ENCODE measurements at regions not wholly inside any gene's neighbourhood (a gene's known extent, or its start where the extent isn't known, plus 50 kb on each side); places are given as distances from the start of the nearest gene placed in this dataset.

DNA sequence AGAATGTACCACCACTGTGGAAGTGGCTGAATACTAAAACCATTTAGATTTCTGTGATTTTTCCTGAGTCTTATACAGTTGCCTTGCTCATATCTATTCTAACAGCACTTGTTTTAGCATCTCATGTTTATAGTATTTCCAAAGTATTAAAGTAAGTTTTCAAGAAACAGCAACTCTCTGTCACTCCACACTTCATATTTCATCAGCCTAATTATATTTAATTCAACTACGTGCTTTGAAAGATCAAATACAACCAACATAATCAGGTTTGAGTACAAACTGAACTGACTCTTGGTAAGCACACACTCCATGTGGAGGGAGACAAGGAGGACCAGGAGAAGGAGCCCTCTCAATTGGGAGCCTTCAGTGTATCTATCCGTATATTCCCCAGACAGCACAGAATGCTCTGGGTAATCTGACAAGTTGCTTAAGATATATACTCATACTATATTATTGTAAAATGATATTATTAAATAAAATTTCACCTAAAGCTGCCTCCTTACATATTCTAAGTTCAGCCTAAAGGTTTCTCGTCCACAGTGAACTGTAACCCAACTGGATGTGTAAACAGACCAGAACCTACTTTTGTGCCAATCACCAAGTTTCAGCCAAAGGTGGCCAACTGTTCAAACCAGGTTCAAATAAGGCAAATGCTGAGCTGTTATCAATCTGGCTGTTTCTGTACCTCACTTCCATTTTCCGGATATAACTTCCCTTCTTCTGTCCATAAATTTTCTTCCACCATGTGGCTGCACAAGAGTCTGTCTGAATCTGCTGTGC, 105.0 kb upstream of the RASSF8 start:
- no peak for DNase-seq (ENCODE audit: extremely low spot score)
- TF ChIP-seq, protein P1, sequence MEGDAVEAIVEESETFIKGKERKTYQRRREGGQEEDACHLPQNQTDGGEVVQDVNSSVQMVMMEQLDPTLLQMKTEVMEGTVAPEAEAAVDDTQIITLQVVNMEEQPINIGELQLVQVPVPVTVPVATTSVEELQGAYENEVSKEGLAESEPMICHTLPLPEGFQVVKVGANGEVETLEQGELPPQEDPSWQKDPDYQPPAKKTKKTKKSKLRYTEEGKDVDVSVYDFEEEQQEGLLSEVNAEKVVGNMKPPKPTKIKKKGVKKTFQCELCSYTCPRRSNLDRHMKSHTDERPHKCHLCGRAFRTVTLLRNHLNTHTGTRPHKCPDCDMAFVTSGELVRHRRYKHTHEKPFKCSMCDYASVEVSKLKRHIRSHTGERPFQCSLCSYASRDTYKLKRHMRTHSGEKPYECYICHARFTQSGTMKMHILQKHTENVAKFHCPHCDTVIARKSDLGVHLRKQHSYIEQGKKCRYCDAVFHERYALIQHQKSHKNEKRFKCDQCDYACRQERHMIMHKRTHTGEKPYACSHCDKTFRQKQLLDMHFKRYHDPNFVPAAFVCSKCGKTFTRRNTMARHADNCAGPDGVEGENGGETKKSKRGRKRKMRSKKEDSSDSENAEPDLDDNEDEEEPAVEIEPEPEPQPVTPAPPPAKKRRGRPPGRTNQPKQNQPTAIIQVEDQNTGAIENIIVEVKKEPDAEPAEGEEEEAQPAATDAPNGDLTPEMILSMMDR (IDR thresholded peaks at IDR 0.05; ENCODE audit: control extremely low read depth, extremely low read depth, low read depth, missing control alignments) = no peak
- CTCF ChIA-PET = no interaction called here
- POLR2A ChIA-PET = no interaction called here

DNA sequence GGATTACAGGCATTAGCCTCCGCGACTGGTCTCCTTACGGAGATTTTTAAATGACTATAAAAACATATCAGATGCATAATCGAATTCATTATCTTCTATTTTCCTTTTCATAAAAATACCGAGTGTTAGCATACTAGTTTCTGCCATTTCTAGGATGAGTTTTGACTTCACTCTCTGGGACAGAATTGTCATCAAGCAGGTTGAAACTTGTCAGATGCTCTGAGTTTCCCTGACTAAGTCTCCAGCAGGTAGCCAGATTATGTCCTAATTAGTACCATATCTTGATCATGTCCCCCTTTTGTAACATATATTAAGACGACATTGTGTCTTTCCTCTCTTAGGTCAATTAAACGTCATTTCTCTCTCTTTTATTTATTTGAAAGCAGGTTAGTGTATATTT, 103.5 kb upstream of the RASSF8 start:
- TF ChIP-seq, protein P1 (IDR thresholded peaks at IDR 0.05; ENCODE audit: control extremely low read depth, extremely low read depth, low read depth, missing control alignments) = no peak
- no peak for DNase-seq (ENCODE audit: extremely low spot score)
- ChIA-PET POLR2A (no interaction called here), CTCF (no interaction called here)

DNA sequence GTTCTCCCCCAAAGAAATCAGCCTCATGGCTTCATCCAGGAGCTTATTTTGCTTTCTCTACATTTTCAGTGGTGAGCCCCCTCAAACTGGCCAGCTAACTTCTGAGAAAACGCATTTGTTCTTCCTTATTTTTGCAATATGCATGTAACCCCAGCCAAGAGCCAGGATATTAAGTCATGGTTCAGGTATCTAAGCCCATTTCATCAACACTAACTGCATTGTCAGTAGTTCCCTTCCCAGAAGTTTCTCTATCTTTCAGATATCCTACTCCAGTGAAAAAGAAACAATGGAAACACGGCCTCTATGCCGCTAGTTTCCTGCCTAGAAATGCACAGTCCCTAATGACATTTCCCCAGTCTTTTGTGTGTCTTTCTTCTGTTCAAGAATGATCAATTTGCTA, 102.8 kb upstream of the RASSF8 start:
- ChIA-PET CTCF (no interaction called here), POLR2A (no interaction called here)
- TF ChIP-seq, protein P1 (IDR thresholded peaks at IDR 0.05; ENCODE audit: control extremely low read depth, extremely low read depth, low read depth, missing control alignments) = no peak
- no peak for DNase-seq (ENCODE audit: extremely low spot score)

DNA sequence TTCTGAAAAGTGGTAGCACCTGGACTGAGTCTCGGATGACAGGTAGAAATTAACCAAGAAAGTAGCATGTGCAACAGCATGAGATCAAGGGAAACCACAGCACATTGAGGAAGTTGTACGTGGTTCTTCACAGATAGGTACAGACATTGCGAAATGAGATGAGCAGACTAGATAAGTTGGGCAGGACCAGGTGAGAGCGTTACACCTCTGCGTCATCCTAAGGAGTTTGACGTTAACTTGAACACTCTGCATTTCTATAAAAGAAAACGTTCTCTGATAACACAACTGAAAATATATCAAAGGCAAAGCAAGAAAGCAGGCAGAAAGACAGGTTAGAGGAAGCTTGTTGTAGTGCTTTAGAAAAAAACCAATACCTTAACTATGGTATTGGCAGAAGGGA, 98.5 kb upstream of the RASSF8 start:
- DNase-seq (ENCODE audit: extremely low spot score) = no peak
- TF ChIP-seq, protein P1 (IDR thresholded peaks at IDR 0.05; ENCODE audit: control extremely low read depth, extremely low read depth, low read depth, missing control alignments) = no peak
- ChIA-PET POLR2A (no interaction called here), CTCF (no interaction called here)

DNA sequence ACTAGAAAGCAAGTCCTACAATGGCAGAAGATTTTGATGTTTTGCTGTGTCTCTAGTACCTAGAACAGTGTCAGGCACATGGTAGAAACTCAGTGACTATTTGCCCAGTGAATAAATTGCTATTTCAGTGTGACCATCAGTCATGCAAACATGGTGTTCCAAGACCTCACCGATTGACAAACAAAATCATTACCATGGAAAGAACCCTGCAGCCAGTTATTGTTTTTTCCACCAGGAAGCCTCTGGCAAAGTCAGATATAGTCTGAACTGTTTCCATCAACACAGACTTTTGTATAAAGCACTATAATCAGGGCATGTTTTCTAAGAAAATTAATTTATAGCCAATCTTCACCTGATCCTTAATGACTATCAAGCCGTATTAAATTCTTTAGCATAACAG, 97.3 kb upstream of the RASSF8 start:
- ChIA-PET POLR2A (no interaction called here), CTCF (no interaction called here)
- TF ChIP-seq, protein P1 (IDR thresholded peaks at IDR 0.05; ENCODE audit: control extremely low read depth, extremely low read depth, low read depth, missing control alignments) = no peak
- no peak for DNase-seq (ENCODE audit: extremely low spot score)

DNA sequence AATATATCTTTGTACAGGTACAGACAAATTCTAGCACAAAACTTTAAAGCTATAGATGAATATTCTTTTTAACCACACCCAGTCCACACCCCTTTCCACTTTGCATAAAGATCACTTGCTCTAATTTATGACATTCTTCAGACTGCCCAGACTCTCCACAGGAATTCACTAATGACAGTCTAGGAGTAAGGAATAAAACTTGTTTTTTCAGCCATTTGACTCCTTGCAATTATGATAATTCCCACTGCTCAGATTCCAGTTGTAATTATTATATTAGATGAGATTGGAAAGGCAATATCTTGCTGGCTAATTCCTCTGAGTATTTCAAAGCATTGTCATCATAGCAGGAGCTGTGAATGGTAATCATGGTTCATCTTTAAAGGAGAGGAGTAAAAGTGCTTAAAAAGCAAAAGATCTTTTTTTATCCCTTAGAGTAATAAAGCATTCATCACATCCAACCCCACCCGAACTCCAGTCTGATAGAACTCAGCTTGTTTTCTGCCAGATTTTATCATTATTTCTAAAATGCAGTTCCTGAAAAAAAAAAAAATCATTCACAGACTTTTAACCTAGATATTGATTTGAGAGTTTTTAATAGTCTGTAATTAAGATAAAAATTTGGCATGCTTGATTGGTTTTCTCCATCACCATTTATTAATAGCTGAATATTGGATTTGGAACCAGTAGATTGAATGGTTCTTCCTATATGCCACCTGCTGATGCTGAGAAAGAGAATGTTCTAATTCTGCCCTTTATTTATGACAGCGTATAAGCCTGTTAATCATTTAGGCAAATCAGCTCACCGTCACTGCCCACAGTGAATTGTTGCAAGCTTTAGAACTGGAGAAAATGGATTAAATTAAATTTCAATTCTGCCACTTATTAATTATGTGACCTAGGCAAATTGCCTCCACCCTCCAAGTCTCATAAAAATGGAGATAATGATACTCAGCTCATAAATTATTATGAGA, 93.9 kb upstream of the RASSF8 start:
- TF ChIP-seq, protein P1 (IDR thresholded peaks at IDR 0.05; ENCODE audit: control extremely low read depth, extremely low read depth, low read depth, missing control alignments) = no peak
- DNase-seq (ENCODE audit: extremely low spot score) = no peak
- CTCF ChIA-PET = no interaction called here
- POLR2A ChIA-PET = no interaction called here
